ENCODE measurements at regions not wholly inside any gene's neighbourhood (a gene's known extent, or its start where the extent isn't known, plus 50 kb on each side); places are given as distances from the start of the nearest gene placed in this dataset.

GRCh38 chr20:37643400-37643799 lies 50.4 kb upstream of the CTNNBL1 start:
- TF ChIP-seq GATA1 (IDR thresholded peaks at IDR 0.05; ENCODE audit: low read depth, low read length), result no peak
- TF ChIP-seq POLR2A (IDR thresholded peaks at IDR 0.05; ENCODE audit: low read length), result no peak
- no peak for DNase-seq

DNA sequence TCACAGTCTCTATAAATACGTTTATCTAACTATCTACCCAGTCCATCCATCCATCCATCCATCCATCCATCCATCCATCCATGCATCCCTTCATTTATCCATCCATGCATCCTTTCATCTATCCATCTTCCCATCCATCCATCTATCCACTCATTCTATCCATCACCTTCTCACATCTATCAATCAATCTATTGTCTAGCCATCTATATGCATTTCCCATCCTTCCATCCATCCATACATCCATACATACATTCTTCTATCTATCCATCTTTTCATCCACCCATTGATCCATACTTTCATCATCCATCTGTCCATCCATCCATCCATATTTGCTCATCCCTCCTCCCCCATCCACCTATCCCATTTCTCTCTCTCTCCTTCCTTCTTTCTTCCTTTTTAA lies 51.6 kb upstream of the CTNNBL1 start:
- no peak for DNase-seq
- no peak for TF ChIP-seq GATA1 (IDR thresholded peaks at IDR 0.05; ENCODE audit: low read depth, low read length)
- TF ChIP-seq POLR2A (IDR thresholded peaks at IDR 0.05; ENCODE audit: low read length), result no peak

DNA sequence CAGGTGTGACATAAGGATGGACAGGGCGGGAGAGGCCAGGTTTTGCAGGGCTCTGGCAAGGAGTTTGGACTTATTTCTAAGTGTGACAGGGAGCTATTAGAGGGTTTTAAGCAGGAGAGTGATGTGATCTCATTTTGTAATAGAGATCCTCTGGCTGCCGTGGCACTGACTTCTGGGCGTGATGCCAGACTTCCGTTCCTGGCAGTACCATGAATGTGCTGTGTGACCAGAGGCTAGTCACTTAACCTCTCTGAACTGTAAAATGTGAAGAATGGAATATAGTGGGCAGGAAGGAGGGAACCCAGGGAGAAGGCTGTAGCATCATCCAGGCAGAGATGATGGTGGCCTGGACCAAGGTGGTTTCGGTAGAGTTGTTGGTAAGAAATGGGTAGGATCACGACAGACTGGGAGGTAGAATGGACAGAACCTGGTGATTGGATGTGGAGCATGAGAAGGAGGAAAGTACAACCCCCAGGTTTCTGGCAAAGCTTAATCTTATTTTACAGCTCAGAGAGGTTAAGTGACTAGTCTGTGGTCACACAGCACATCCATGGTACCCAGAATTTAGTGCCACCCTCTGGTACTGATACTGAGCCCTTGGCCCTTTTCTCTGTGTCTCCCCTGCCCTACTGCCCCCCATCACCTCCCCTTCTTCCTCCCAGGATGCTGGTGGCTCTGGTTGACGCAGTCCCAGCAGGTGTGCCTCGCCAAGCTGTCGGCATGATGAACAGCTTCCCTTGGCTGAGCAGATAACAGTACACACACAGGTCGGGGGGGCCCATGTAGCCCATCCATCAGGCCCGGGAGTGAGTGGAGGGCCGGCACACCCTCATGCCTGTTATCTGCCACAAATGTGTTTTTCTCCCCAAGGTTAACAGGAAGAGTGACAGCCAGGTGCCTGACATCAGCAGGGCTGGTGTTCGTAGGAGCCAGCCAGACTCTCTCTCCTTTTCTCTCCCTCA lies 52.9 kb upstream of the CTNNBL1 start:
- TF ChIP-seq POLR2A (IDR thresholded peaks at IDR 0.05; ENCODE audit: low read length) (no peak), GATA1 (IDR thresholded peaks at IDR 0.05; ENCODE audit: low read depth, low read length) (no peak)
- no peak for DNase-seq

DNA sequence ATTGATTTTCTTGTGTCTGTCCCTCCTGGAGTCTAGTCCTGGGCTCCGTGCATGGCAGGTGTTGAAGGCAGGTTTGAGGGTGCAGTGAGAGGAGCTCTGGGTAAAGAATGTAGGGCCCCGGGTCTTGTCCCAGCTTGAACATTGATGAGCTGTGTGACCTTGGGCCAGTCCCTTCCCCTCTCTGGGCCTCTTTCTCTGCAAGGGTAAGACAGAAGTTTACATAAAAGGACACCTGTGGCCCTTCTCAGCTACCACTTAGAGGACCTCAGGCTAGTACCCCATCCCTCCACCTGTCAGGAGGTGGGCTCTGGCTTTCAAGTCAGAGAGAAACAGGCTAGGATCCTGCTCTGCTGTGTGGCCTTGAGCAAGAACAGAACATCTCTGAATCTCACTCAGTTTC lies 55.3 kb upstream of the CTNNBL1 start:
- TF ChIP-seq POLR2A (IDR thresholded peaks at IDR 0.05; ENCODE audit: low read length) (no peak), GATA1 (IDR thresholded peaks at IDR 0.05; ENCODE audit: low read depth, low read length) (no peak)
- no peak for DNase-seq

DNA sequence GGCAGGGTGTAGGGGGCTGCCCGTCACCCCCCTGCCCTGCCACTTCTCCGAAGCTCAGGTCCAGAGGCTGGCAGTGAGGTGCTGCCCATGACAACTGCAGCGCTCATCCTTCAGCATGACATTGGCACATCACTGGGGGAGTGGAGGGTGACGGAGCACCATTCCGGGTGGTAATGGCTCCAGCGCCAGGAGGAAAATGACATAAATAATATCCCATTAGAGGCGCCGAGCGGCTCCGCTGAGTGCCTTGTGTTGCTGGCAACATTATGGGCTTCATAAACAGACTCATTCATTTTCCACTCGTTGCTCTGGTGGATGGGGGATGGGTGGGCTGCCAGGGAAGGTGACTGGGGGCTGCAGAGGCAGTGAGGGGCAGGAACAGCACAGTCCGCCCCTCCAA lies 56.9 kb upstream of the CTNNBL1 start:
- no peak for DNase-seq
- TF ChIP-seq POLR2A (IDR thresholded peaks at IDR 0.05; ENCODE audit: low read length) (no peak), GATA1 (IDR thresholded peaks at IDR 0.05; ENCODE audit: low read depth, low read length) (no peak)

DNA sequence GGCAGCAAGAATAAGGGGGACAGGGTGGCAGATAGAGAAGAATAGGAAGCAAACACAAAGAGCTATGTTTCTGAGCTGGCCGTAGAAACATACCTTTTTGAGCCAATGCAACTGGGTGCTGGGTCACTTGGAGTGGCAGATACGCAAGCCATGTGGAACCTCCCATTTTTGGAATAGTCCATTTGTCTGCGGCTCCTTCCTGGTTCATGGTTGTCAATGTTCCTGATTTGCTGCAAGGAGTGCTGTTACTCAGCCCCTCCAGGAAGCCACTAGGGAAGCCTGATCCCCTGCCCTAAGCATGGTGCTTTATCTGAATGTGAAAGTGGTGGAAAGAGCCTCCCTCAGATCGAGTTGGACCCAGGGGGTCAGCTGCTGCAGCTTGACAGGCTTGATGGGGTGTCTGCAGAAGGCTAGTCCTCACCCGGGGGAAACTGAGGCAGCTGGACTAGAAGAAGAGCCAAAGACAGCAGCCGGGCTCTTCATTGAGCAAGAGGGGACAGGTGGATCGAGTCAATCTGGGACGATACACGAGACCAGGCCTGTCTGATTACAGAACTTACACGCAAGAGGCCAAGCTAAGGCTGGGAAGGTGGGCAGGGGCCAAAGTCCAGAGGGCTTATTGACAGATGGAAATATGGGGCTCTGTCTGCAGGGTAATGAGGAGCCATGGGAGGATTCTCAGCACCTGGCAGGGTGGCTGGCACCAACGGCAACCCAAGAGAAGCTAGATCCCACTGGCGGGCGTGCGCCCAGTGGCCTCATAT lies 57.4 kb upstream of the CTNNBL1 start:
- TF ChIP-seq GATA1 (IDR thresholded peaks at IDR 0.05; ENCODE audit: low read depth, low read length), result no peak
- TF ChIP-seq POLR2A (IDR thresholded peaks at IDR 0.05; ENCODE audit: low read length), result no peak
- no peak for DNase-seq

DNA sequence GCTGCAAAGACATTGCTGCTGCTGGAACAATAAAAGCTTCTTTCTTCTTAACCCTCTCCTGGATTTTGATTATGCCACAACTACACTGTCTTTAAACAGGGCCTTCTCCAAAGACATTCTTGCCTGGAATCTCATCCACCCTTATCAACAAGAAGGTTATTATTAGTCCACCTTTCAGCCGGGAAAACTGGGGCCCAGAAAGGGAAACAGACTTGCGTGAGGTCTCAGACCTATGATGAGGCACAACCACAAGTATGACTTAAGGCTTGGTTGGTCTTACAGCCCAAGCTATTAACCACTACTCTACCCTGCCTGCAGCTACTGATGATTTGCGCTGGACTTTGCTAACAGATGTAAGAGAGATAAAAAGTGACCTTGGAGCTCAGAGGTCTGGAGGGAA lies 62.8 kb upstream of the CTNNBL1 start:
- no peak for DNase-seq
- TF ChIP-seq POLR2A (IDR thresholded peaks at IDR 0.05; ENCODE audit: low read length) (no peak), GATA1 (IDR thresholded peaks at IDR 0.05; ENCODE audit: low read depth, low read length) (no peak)

- DNase-seq, result no peak
- TF ChIP-seq GATA1 (IDR thresholded peaks at IDR 0.05; ENCODE audit: low read depth, low read length), result no peak
- TF ChIP-seq POLR2A (IDR thresholded peaks at IDR 0.05; ENCODE audit: low read length), result no peak
Measured at GRCh38 chr20:37630166-37630565, 63.7 kb upstream of the CTNNBL1 start.

DNA sequence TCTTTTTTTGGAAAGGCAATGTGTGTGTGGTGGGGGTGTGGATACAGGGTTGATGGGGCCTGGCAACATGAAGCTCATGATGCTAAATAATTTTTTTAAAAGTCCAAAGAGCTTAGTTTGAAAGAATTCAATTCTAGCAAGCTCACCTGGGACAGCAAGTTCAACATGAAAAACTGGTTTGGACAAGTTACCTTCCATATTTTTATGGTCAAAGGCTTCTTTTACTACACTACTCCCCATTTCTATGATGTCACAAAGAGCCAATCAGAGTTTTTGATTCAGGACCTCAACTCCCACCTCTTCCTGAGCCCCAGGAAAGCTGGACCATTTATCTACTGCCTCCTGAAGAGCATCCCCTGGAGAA lies 66.1 kb upstream of the CTNNBL1 start:
- DNase-seq, result no peak
- TF ChIP-seq GATA1 (IDR thresholded peaks at IDR 0.05; ENCODE audit: low read depth, low read length) (no peak), POLR2A (IDR thresholded peaks at IDR 0.05; ENCODE audit: low read length) (no peak)

DNA sequence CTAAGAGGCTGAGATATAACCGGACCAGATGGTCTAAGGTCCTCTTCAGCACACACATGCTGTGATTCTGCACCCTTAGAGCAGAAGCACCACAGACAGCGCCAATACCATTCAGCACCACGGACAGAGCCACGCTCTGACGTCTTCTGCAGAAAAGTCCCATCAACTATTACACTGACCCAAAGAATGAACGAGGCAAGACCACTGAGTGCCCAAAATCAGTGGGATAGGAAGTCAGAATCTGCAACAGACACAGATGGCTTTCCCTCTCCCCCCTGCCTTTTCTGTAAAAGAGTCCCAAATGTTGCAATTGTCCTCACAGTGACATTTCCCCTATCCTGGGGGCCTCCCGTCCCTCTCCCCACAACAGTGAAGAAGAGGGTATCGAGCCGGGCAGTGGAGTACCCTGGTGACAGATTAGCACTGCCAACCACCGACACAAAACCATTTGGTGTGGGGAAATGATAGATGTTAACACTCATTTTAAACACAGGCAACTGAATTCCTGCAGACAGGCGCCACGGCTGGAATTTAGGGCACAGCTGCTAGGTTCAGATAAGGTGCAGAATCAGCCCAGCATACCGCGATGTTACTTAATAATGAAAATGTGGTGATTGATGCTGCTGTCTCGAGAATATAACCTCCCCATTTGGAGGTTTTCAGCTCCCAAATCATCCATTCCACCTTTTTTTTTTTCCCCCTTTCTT lies 66.6 kb upstream of the CTNNBL1 start:
- peak; percentile 64 to 69 for DNase-seq
- TF ChIP-seq GATA1 (IDR thresholded peaks at IDR 0.05; ENCODE audit: low read depth, low read length) (no peak), POLR2A (IDR thresholded peaks at IDR 0.05; ENCODE audit: low read length) (no peak)

DNA sequence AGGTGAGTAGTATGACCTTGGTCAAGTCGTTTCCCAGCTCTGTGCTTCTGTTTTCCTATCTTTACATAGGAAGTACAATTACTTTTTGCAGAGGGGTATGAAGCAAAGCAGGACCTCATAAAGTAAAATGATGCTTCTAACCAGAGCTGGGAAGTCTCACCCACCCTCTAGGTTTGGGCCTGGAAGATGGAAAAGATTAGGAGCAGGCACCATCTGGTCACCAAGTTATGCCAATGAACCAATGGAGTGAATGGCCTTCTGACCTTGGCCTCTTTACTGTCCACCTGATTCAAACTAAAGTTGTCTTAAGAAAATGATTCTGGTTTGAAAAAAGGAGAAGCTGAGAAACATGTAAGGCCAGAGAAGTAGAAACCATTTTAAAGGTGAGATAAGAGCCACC lies 68.9 kb upstream of the CTNNBL1 start:
- TF ChIP-seq GATA1 (IDR thresholded peaks at IDR 0.05; ENCODE audit: low read depth, low read length), result no peak
- no peak for TF ChIP-seq POLR2A (IDR thresholded peaks at IDR 0.05; ENCODE audit: low read length)
- DNase-seq, result no peak

GRCh38 chr20:37622728-37623127 lies 71.1 kb upstream of the CTNNBL1 start:
- no peak for DNase-seq
- no peak for TF ChIP-seq GATA1 (IDR thresholded peaks at IDR 0.05; ENCODE audit: low read depth, low read length)
- no peak for TF ChIP-seq POLR2A (IDR thresholded peaks at IDR 0.05; ENCODE audit: low read length)

DNA sequence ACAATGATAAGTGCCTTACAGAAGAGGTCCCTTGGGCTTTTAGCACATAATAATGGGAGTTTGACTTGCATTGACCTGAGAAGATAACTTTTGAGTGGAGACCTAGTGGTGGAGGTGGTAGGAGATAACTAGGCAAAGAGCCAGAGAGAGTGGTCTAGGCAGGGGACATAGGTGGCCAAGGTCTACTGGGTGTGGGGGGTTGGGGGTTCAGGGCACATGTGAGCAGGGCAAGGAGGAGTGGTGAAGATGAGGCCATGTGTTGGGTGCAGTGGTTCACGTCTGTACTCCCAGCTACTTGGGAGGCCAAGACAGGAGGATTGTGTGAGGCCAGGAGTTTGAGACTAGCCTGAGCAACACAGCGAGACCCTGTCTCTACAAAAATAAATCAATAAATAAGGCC lies 74.3 kb upstream of the CTNNBL1 start:
- DNase-seq, result no peak
- no peak for TF ChIP-seq POLR2A (IDR thresholded peaks at IDR 0.05; ENCODE audit: low read length)
- no peak for TF ChIP-seq GATA1 (IDR thresholded peaks at IDR 0.05; ENCODE audit: low read depth, low read length)

- TF ChIP-seq POLR2A (IDR thresholded peaks at IDR 0.05; ENCODE audit: low read length) (no peak), GATA1 (IDR thresholded peaks at IDR 0.05; ENCODE audit: low read depth, low read length) (no peak)
Measured at GRCh38 chr20:37616110-37616425, 77.8 kb upstream of the CTNNBL1 start.

More at GRCh38 chr20:37616110-37616425, 77.8 kb upstream of the CTNNBL1 start:
- no peak for DNase-seq

Data from erythroblast (primary cell).